IgD-negative memory B cell (primary cell): ENCODE measurements at regions not wholly inside any gene's neighbourhood (a gene's known extent, or its start where the extent isn't known, plus 50 kb on each side); places are given as distances from the start of the nearest gene placed in this dataset.

Experiments used
- H3K27ac Mint-ChIP-seq, 3 donors: one replicate each; pipeline ENCODE4 v1.8.0; 2020 to 2022; ENCODE audit warnings: mild to moderate bottlenecking in 3 of 3, mixed read lengths in 3 of 3, moderate library complexity in 1 of 3
- H3K27me3 Mint-ChIP-seq: one replicate; pipeline ENCODE4 v1.8.0; 2021; ENCODE audit warnings: mixed read lengths
- H3K36me3 Mint-ChIP-seq: one replicate; pipeline ENCODE4 v1.8.0; 2020; ENCODE audit warnings: mild to moderate bottlenecking, mixed read lengths
- H3K4me1 Mint-ChIP-seq, 3 donors: one replicate each; pipeline ENCODE4 v1.8.0; 2020 to 2022; ENCODE audit warnings: mixed read lengths in 3 of 3, mild to moderate bottlenecking in 1 of 3
- H3K4me3 Mint-ChIP-seq, 4 donors: one replicate each; pipeline ENCODE4 v1.8.0; 2020 to 2022; ENCODE audit warnings: mild to moderate bottlenecking in 4 of 4, mixed read lengths in 4 of 4, moderate library complexity in 3 of 4
- H3K9me3 Mint-ChIP-seq, 3 donors: one replicate each; pipeline ENCODE4 v1.8.0; 2020 to 2021; ENCODE audit warnings: mixed read lengths in 3 of 3, mild to moderate bottlenecking in 1 of 3

GRCh38 chr12:111112311-111113098, 192.1 kb upstream of the MYL2 start:
- H3K36me3 Mint-ChIP-seq = no peaks in the 10 kb centered on the region
- peaks cover 0 to 5% (median 4%) of the 10 kb centered on the region in 3 donors for H3K4me1 Mint-ChIP-seq
- H3K27me3 Mint-ChIP-seq = peaks cover 2% of the 10 kb centered on the region
- peak overlapping the region in 1 of 3 donors; percentile 29 for H3K27ac Mint-ChIP-seq
- H3K9me3 Mint-ChIP-seq = peaks cover 0 to 4% (median 2%) of the 10 kb centered on the region in 3 donors
- no peak overlapping the region for H3K4me3 Mint-ChIP-seq

- peaks cover 0 to 4% (median 2%) of the 10 kb centered on the region in 3 donors for H3K9me3 Mint-ChIP-seq
- H3K27me3 Mint-ChIP-seq = peaks cover 2% of the 10 kb centered on the region
- H3K36me3 Mint-ChIP-seq = no peaks in the 10 kb centered on the region
- peak overlapping the region in 1 of 3 donors; percentile 29 for H3K27ac Mint-ChIP-seq
- peaks cover 0 to 5% (median 4%) of the 10 kb centered on the region in 3 donors for H3K4me1 Mint-ChIP-seq
- H3K4me3 Mint-ChIP-seq = no peak overlapping the region
Observed at GRCh38 chr12:111111681-111112080, 191.3 kb upstream of the MYL2 start.

DNA sequence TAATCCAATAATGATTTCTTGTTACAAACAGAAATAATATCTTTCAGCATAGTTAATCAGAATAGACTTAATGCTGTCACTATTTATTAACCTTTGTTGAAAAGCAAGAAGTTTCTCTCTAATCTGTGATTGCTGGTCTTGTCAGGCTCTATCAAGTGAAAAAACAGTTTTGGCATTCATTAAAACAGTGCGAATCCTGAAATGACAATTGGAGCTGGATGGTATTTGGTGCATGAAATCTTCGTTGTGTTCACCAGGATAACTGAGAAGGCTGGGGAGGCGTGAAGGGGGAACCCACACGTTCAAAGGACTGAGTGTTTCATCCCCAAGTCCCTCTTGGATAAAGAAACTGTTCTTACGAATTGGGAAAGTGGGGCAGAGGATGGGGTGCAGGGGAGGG, 190.2 kb upstream of the MYL2 start:
- no peaks in the 10 kb centered on the region for H3K36me3 Mint-ChIP-seq
- H3K4me3 Mint-ChIP-seq = no peak overlapping the region
- peaks cover 0 to 5% (median 4%) of the 10 kb centered on the region in 3 donors for H3K4me1 Mint-ChIP-seq
- peaks cover 2% of the 10 kb centered on the region for H3K27me3 Mint-ChIP-seq
- no peak overlapping the region for H3K27ac Mint-ChIP-seq
- peaks cover 0 to 4% (median 2%) of the 10 kb centered on the region in 3 donors for H3K9me3 Mint-ChIP-seq

DNA sequence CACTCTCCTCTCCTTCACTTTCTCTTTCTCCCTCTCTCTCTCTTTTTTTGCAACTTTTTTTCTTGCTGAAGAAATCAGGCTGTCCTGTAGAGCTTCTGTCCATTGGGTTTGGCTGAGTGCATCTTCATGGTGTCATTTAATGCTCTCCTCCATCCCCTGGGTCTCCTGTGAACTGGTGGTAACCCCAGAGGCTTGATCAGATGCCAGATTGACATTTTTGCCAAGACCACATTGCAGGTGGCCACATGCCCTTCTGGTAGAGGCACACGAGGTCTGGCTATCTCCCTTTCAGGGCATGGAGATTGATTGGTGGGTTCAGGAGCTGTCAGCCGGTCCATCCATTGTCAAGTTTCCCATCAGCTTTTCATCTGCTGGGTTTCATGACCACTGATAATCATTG, 188.3 kb upstream of the MYL2 start:
- Mint-ChIP-seq H3K27ac (no peak overlapping the region), H3K36me3 (no peaks in the 10 kb centered on the region), H3K4me3 (no peak overlapping the region), H3K27me3 (peaks cover 3% of the 10 kb centered on the region), H3K9me3 (peaks cover 0 to 7% (median 2%) of the 10 kb centered on the region in 3 donors), H3K4me1 (peaks cover 0 to 5% (median 4%) of the 10 kb centered on the region in 3 donors)

DNA sequence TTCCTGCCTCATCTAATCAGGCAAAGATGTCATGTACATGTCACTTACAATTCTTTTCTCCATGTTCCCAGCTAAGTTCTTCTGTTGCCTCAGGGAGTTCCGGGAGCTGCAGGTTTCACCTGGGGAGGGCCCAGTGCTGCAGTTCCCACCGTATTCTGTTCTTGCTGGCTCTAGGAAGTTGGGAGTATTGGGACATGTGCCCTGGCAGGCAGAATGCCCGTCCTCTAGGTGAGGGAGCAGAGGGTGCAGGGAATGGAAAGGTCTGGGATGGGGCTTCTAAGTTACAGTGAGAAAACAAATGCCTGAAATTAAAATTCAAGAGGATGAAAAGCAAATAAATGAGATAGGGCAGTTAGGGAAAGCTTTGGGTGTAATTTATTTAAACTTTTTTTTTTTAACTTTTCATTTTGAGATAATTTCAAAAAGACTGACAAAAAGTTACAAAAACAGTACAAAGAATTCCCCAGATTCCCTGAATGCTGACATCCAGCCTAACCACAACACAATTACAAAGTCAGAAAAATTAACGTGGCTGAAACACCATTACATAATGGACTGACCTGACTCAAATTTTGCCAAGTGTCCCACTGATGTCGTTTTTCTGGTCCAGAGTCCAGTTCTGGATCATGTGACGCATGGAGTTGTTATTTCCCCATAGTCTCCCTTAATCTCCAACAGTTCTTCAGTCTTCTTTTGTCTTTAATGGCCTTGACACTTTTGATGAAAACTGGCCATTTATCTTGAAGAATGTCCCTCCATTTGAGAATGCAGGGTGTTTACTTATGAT, 187.2 kb upstream of the MYL2 start:
- H3K4me1 Mint-ChIP-seq = peaks cover 0 to 5% (median 3%) of the 10 kb centered on the region in 3 donors
- H3K27ac Mint-ChIP-seq = no peak overlapping the region
- H3K36me3 Mint-ChIP-seq = no peaks in the 10 kb centered on the region
- H3K9me3 Mint-ChIP-seq = peaks cover 4 to 7% (median 7%) of the 10 kb centered on the region in 3 donors
- peaks cover 3% of the 10 kb centered on the region for H3K27me3 Mint-ChIP-seq
- no peak overlapping the region for H3K4me3 Mint-ChIP-seq

- Mint-ChIP-seq H3K4me1 (peaks cover 0 to under 1% (median 0%) of the 10 kb centered on the region in 3 donors), H3K36me3 (no peaks in the 10 kb centered on the region), H3K27me3 (peaks cover 5% of the 10 kb centered on the region), H3K4me3 (no peak overlapping the region), H3K9me3 (peaks cover 4 to 7% (median 7%) of the 10 kb centered on the region in 3 donors), H3K27ac (no peak overlapping the region)
Observed at GRCh38 chr12:111105294-111105693, 184.9 kb upstream of the MYL2 start.

GRCh38 chr12:111103583-111103982, 183.2 kb upstream of the MYL2 start:
- Mint-ChIP-seq H3K36me3 (no peaks in the 10 kb centered on the region), H3K27ac (no peak overlapping the region), H3K9me3 (peaks cover 4 to 7% (median 7%) of the 10 kb centered on the region in 3 donors), H3K4me1 (peaks cover 0 to 9% (median 7%) of the 10 kb centered on the region in 3 donors), H3K27me3 (peaks cover 5% of the 10 kb centered on the region), H3K4me3 (no peak overlapping the region)

GRCh38 chr12:111102102-111102739, 181.8 kb upstream of the MYL2 start:
- H3K27ac Mint-ChIP-seq = no peak overlapping the region

DNA sequence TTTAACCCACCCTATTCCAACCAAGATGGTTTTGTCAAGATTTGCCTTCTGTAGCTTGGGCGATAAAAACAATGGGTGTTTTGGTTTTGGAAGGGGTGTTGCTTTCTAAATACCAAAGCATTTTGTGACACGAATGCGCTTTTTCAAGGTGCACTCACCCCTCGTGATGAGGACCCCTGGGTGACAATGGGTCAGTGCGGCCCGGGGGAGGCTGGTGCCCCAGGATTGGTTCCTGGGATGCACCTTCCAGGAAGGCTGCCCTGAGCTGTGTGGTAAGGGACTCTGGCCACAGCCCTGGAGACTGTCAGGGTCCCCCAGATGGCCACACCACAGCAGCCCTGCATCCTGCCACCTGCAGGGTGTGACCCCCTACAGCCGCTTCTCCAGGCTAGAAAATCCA, 180.6 kb upstream of the MYL2 start:
- Mint-ChIP-seq H3K27ac (no peak overlapping the region), H3K27me3 (peaks cover 5% of the 10 kb centered on the region), H3K4me3 (no peak overlapping the region), H3K9me3 (peaks cover 3 to 5% (median 4%) of the 10 kb centered on the region in 3 donors), H3K4me1 (peaks cover 0 to 10% (median 9%) of the 10 kb centered on the region in 3 donors), H3K36me3 (no peaks in the 10 kb centered on the region)

More at GRCh38 chr12:111102102-111102739, 181.8 kb upstream of the MYL2 start:
- no peak overlapping the region for H3K4me3 Mint-ChIP-seq
- H3K27me3 Mint-ChIP-seq = peaks cover 5% of the 10 kb centered on the region
- H3K4me1 Mint-ChIP-seq = peaks cover 0 to 10% (median 9%) of the 10 kb centered on the region in 3 donors
- H3K9me3 Mint-ChIP-seq = peaks cover 3 to 5% (median 4%) of the 10 kb centered on the region in 3 donors
- H3K36me3 Mint-ChIP-seq = no peaks in the 10 kb centered on the region

GRCh38 chr12:111100554-111100953, 180.2 kb upstream of the MYL2 start:
- Mint-ChIP-seq H3K4me3 (no peak overlapping the region), H3K4me1 (peaks cover 0 to 10% (median 9%) of the 10 kb centered on the region in 3 donors), H3K27me3 (peaks cover 5% of the 10 kb centered on the region), H3K27ac (no peak overlapping the region), H3K36me3 (no peaks in the 10 kb centered on the region), H3K9me3 (peaks cover 3 to 5% (median 4%) of the 10 kb centered on the region in 3 donors)

GRCh38 chr12:111100003-111100402, 179.6 kb upstream of the MYL2 start:
- peaks cover 3% of the 10 kb centered on the region for H3K27me3 Mint-ChIP-seq
- peak overlapping the region in 2 of 4 donors; percentile 58 to 68 for H3K4me3 Mint-ChIP-seq
- no peak overlapping the region for H3K27ac Mint-ChIP-seq
- H3K36me3 Mint-ChIP-seq = no peaks in the 10 kb centered on the region
- peaks cover 3 to 5% (median 4%) of the 10 kb centered on the region in 3 donors for H3K9me3 Mint-ChIP-seq
- H3K4me1 Mint-ChIP-seq = peaks cover 0 to 10% (median 9%) of the 10 kb centered on the region in 3 donors

DNA sequence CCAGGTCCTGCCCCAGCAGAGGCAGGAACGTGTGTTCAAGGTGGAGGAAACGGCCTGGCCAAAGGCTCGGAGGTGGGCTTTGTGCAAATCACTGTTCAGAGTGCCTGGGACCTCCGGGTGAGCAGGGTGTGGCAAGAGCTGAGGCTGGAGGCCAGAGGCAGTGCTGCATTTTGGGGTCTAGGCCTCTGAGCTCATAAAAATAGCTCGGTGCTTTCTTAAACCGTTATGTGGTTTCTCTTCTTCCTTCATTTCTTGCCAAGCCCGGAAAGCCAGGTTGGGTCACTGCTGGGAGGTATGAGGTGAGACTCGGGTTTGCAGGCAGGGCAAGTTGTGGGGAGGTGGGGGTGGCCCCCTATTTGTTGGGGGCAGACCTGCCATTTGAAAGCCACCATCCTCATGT, 178.8 kb upstream of the MYL2 start:
- peaks cover 3 to 5% (median 4%) of the 10 kb centered on the region in 3 donors for H3K9me3 Mint-ChIP-seq
- peaks cover 2% of the 10 kb centered on the region for H3K27me3 Mint-ChIP-seq
- no peak overlapping the region for H3K27ac Mint-ChIP-seq
- no peaks in the 10 kb centered on the region for H3K36me3 Mint-ChIP-seq
- peaks cover 0 to 10% (median 9%) of the 10 kb centered on the region in 3 donors for H3K4me1 Mint-ChIP-seq
- H3K4me3 Mint-ChIP-seq = peak overlapping the region in 2 of 4 donors; percentile 7 to 38

DNA sequence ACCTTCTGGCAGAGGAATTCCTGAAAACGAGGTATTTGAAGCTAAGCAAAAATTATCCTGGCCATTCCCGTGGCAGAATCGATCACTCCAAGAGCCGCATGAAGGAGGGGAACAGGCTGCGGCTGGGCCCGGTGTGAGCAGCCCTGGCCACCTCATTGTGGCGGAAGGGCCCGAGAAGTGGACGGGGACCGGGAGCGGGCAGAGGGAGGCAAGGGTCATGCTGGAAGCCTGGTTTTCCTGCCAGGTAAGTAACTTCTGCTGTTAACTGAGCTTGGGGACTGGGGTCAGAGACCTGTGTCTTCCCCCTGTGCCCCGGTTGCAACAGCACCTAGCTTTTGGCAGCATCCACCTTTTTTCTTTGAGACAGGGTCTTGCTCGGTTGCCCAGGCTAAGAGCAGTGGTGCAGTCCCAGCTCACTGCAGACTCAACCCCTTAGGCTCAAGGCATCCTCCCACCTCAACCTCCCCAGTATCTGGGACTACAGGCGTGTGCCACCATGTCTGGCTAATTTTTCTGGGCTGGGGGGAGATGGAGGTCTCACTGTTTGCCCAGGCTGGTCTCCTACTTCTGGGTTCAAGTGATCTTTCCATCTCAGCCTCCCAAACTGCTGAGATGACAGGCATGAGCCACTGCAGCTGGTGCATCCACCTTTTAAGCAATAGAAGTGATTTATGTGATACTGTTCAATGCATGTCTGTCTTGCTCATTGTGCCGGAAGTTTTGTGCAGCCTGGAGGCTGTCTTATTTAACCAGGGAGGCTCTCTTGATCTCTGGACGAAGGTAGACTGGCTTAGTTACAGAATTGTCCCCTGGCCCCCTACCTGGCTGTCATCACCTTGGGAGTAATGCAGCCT, 174.0 kb upstream of the MYL2 start:
- Mint-ChIP-seq H3K4me1 (peaks cover 9 to 20% (median 19%) of the 10 kb centered on the region in 3 donors), H3K9me3 (no peaks in the 10 kb centered on the region), H3K36me3 (no peaks in the 10 kb centered on the region), H3K27me3 (peaks cover 14% of the 10 kb centered on the region), H3K27ac (no peak overlapping the region), H3K4me3 (no peak overlapping the region)
